NOMO-1 (cell line): ENCODE measurements at regions not wholly inside any gene's neighbourhood (a gene's known extent, or its start where the extent isn't known, plus 50 kb on each side); places are given as distances from the start of the nearest gene placed in this dataset.
A peak's percentile ranks its signal among the peaks of the same experiment; 100 is the strongest.

Experiments
- DNase-seq, 2 experiments: peaks; one replicate each; lab custom pipeline; 2025; ENCODE audit not compliant: unreplicated experiment in 2 of 2; lab: John Stamatoyannopoulos, UW

DNA sequence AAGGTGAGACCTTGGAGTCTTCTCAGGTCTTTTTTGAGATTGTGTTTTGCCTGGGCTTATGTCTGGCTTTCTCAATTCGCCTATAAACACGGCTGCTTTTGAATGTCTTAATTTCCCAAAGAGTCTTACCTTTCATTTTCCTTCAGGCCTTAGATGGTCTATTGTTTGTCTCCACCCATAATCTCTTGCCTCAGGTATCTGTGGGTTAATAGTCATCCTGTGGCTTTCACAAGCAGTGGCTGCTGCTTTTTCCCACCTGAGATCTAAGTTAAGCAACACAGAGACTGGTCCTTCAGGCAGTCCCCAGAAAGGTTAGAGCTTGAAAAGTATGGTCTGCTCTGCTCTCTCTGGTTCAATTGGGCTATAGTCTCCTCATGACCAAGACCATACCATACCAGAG lies 275.3 kb downstream of the INSIG2 start:
- DNase-seq = no peak

DNA sequence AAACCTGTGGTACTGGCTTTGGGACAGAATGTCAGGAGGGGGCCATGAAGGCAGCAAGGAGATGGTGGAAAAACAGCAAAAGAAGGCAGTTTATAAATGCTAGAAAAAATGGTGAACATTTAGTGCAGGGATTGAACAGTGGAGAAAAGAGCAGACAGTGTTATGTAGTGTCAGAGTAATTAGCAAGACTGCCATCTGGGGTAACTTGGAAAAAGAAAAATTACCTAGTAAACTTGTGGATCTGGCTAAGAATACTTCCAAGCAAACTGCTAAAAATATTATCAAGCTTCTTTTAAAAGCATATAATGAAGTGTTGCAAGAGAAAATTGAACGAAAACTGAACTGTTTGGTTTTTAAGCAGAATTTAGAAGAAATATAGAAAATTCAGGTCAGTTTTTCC lies 267.8 kb downstream of the INSIG2 start:
- no peak for DNase-seq

DNA sequence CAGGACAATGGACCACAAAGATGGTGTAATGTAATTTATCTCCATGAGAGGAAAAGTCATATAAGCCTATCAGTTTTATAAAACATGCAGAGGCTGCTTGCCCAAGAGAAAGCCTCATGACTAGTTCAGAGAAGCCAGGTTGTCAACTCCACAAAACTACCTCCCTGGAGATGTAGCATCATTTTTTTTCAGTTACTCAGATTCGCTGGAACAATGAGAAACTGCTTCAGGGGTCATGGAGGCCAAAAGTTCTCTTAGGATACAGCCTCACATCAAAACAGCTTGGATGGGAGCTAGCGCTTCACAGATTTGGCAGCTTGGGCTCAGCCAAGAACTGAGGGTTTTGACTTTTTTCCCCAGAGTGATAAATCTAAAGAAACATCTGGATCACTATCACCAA lies 263.5 kb downstream of the INSIG2 start:
- no peak for DNase-seq

DNA sequence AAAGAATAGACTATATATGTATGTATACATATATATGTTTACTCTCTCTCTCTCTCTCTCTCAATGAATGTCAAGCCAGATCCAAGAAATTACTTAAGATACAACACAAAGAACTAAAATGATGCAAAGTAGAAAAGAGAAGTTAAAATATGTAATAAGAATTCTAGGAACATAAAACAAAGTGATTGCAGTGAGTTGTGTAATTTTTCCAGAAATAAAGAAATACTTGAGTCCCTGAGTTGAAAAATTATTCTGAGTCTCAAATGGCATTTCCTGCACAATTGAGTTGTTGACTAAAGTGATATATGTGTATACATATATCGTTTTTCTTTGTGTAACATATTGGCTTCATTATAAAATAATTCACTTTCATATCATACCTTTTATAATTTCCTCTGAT lies 262.4 kb downstream of the INSIG2 start:
- DNase-seq = no peak

DNA sequence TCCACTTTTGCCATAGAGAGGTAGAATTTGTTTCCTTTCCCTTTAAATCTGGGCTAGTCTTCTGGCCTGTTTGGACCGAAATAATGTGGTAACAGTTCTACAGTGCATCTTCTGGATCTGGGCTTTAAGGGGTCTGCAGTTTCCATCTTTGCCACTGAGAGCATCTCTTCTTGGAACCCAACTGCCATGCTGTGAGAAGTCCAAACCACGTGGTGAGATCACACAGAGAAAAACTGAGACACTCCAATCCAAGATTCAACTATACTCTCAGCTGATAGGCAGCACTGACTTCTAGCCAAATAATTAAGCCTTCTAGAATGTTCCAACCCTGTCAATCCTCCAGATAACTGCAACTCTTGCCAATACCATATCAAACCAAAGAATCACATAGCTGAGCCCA lies 261.1 kb downstream of the INSIG2 start:
- no peak for DNase-seq

DNA sequence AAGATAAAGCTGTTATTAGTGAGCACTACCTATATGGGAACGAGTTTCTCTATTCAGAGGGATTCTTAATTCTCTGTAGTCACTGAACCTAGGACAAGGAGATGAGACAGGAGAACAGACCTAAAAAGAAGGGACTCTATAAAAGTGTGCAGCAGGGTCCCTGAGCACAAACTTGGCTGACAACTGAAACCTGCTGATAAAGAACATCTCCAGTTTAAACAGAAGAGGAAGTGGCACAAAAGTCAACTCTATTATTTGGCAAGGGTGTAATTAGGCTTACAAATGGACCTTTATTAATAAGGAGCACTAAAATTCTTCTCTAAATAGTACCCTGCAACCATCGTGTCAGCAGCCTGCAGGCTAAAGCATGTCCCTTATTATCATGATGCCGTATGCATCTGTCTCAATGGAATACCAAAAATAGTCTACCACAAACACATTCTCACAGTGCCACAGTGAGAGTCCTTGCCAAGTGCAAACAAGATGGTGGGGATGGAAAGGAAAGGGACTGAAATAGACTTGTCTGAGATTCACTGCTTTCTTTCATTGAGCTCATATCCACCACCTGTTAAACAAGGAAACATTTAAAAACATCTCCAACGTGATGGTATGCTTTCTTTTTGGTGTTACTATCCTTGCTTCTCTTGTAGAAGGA lies 260.2 kb downstream of the INSIG2 start:
- peak in 1 of 2 experiments; percentile 25 for DNase-seq

DNA sequence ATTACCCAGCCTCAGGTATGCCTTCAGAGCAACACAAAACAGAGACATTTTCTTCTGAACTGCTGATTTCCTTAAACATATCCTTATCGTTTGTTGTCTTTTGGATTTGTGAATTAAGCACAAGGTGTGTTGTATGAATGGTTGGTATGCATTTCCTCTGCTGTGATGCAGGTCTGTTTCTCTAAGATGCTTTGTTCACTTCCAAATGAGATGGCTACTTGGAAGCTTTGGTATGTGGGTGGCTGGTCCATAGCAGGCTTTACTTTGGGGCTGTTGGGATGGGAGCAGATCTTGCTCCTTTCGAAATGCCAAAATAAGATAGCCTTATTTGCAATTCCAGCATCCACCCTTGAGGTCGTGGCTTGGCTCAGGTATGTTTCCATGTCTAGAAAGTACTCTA lies 257.2 kb downstream of the INSIG2 start:
- no peak for DNase-seq

DNA sequence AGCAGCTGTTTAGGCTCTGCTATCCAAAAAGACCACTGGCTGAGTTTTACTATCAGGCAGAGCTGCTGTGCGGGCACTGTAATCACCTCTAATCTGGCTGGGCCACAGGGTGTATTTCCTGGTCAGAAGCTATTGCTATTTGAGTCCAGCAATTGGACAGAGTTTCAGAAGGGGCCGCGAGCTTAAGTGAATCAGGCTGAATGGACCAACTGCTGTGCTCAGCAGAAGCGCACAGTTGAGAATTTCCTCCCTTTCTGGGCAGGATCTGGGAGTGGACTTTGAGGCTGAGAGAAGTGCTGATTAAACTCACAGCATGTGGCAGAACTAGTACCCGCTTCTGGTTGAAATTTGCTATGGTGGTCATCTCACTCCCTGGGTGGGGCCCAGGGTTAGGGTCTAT lies 251.8 kb downstream of the INSIG2 start:
- no peak for DNase-seq

DNA sequence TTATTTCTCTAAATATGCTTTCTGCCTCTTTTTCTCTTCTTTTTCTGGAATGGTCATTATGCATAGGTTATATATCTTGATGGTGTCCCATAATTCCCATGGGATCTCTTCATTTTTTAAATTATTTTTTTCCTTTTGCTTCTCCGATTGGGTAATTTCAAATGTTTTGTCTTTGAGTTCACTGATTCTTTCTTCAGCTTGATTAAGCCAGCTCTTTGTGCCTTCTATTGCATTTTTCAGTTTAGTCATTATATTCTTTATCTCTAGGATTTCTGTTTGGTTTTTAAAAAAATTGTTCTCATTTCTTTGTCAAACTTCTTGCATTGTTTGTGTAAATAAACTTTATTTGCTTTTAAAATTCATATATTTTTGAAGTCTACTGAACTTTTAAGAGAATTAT lies 251.1 kb downstream of the INSIG2 start:
- no peak for DNase-seq

DNA sequence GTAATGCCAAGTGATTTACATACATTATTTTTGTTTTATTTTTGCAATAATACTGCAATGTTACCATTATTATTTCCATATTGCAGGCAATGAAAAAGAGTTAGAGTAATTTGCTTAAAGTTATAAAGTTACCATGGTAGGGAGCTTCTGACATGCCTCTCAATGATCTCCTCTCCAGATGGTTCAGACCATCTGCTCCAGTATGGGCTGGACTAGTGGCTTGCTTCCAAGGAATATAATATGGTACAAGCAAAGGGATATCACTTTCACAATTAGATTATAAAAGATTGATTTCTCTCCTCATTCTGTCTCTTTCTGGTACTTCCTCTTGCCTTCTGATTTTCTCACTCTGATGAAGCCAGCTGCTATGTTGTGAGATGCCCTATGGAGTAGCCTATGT lies 245.4 kb downstream of the INSIG2 start:
- no peak for DNase-seq

DNA sequence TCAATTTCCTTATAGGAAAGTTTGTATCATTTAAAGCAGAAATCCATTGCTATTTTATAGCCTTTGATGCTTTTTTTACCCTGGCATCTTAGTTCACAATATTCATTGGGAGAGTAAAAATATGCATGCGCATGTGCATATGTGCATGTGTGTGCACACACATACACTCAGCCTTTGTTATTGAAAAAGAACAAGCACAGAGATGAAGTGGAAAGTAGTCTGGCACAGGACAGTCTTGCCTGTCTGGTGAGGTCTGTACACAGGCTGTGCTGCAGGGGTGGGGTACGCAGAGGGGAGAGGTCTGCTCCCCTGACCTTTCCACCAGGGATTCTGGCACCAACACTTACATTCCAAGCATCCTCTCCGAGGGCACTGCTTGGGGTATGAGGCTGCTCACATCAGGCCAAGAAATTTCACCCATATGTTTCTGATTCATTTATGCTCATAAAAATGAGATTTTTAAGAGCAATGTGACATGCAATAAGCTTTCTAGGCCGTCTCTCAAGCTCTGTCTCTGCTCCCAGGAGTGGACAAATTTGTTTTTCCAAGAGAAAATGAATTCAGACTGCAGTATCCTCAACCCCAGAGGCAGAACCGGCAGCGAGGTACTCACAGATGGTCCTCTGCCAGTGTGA lies 237.2 kb downstream of the INSIG2 start:
- no peak for DNase-seq

DNA sequence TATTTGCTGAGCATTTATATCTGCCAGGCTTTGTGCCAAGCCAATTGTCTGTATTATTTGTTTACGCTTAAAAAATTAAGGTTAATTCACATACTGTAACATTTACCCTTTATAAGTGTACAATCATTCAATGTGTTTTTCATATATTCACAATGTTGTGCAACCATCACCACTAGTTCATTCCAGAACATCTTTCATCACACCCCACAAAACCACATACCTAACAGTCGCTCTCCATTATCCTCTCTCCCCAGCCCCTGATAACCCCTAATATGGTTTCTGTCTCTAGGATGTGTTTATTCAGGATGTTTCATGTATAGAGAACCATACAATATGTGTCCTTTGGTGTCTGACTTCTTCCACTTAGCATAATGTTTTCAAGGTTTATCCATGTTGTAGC lies 234.1 kb downstream of the INSIG2 start:
- no peak for DNase-seq

DNA sequence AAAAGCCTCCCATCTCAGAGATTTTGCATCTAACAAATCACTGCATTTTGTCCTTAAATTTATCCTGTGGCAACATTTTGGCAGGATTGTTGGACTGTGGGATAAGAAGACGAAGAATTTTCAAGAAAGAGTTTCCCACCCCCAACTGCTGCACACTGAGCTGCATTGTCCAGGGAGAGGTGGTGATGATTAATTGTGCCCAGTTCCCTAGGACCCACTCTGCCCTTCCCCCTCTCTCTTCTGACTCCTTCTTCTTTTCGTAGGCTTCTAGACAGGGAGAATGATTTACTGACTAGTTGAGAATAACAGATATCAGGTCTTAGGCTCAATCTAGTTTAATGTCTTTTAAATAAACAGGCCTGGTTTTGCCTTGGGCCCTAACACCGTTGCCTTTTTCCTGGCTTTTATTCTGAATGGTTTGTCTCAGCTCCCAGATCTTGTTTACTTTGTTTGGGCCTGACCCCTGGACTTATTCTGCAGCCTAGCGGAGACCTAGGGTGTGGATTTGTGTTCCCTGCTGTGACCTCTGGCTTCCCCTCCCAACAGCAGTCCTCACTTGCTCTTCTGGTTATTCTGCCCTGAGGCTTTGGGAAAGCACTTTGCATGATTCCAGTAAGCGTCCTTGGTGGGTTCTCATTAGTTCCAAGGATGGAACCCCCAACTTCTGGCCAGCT lies 233.3 kb downstream of the INSIG2 start:
- no peak for DNase-seq

DNA sequence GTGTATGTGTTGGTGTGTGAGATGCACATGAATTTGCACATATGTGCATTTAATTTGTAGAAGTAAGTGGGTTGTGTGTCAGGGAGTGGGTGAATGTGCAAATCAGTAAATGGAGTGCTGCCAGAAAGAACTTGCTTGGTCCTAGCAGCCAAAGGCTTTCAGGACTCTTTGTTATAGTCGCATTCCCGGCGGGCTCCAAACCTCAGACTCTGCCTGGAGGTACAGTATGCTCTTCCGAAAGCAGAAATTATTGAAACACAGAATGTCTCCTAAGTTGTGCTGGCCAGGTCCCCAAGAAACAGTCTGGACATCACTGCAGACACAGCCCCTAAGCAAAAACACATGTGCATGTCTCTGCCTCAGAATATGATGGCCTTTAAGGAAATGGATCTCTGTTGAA lies 232.4 kb downstream of the INSIG2 start:
- DNase-seq = no peak

DNA sequence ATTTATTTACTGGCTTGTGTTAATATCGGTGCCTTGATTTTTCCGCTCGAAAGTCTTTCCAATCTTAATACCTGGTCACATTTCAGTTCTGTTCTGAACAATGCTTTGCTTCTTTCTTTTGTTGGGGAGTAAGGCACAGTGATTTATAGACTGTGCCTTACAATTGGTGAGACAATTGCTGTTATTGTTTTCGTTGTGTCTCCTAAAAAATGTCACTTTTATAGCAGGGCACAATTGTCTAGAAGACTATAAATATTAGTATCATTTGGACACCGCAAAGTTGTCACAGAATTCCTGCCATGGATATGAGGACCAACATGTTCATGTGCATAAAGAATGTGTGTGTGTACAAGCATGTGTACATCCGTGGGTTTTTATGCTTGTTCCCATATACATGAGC lies 231.9 kb downstream of the INSIG2 start:
- DNase-seq = no peak

DNA sequence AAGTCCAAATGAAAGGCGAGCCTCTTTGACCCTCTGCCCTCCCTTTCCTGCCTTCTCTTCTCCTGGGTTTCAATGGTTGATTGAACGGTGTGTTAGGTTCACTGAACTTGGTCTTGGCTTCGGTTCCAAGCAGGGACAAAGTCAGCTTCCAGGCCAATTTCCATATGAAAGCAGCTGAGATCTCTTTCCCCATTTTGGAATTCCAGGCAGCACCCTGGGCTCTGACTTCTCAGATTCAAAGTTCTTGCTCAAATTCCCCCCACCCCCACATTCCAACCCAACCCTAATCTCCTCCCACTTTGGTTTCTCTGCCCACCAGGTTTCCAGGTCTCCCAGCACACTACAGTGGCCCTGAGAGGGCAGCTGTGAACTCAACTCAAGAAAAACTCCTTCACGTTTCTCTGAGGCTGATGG lies 231.0 kb downstream of the INSIG2 start:
- DNase-seq = no peak

DNA sequence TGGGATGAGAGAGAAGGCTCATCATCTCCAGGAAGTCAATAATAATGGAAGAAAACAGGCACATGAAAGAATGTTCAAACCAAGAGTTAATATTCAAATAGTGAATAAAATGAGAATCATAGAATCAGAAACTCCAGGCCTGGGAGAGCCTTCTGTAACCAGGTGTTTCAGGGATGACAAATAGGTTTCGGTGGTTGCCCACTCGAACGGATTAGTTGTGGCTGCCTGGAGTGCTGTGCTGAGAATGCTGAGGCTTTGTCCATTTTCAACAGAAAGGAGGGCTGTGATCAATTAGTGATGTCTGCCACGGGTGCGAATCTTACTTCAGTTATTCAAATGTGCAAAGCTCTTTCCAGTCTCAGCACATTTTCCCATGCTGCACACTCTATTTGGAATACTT lies 227.3 kb downstream of the INSIG2 start:
- no peak for DNase-seq

DNA sequence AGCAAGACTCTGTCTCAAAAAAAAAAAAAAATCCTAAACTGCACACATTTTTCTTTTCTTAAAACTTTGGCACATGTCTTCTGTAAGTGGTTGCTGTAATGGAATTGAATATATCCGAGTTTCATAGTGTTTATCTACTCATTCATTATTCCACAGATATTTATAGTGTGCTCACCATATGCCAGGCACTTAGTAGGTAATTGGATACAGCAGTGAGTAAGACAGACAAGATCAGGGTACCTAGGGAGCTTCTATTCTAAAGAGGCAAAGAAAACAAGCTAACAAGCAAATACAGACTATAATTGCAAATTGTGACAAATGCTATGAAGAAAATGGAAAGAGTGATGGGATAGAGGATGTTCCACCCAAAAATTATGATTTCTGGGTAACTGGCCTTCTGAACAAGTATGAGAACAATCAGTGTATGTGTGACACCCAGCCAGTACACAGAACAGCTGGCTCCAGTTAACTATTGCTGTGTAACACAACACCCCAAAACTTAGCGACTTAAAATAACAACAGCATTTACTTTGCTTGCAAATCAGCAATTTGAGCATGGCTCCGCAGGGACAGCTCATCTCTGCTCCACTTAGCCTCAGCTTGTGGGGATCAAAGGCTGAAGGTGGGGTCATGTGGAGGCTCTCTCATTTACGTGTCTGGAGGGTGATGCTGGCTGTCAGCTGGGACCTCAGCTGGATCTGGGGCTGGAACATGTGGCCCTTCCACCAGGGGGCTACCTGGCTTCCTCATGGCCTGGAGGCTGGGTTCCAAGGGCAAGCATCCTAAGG lies 224.9 kb downstream of the INSIG2 start:
- no peak for DNase-seq

DNA sequence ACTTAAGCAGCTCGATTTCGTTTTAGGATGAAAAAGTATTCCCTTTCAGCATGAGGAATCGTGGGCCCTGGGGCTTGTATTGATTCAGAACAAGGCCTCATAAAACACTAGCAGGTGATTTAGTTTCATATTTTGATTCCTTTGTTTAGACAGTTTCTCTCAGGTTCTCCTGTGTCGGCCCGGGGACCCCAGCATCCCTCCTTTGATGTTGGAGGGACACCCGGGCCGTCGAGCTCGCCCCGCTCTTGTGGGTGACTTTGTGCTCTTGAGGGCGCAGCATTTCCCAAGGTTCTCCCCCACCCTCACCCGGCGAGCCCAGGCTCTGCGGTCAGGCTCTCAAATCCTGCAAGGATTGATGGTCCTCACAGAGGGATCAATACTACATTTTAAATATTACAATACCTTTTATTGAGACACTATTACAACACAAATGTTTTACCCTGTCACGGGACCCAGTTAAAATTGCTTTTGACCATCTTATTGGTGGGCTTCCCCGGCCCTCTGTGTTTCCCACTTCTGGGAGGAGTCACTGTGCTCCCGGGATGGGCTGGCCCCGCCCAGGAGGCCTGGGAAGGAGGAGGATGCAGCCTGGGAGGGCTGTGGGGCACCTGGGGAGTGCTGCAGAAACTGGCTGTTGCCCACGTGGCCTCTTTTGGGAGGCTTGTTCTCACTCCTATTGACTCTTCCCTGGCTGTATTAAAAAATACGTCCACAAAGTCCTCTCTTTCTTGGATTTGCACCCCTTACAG lies 222.6 kb downstream of the INSIG2 start:
- peak in 1 of 2 experiments; percentile 25 for DNase-seq

DNA sequence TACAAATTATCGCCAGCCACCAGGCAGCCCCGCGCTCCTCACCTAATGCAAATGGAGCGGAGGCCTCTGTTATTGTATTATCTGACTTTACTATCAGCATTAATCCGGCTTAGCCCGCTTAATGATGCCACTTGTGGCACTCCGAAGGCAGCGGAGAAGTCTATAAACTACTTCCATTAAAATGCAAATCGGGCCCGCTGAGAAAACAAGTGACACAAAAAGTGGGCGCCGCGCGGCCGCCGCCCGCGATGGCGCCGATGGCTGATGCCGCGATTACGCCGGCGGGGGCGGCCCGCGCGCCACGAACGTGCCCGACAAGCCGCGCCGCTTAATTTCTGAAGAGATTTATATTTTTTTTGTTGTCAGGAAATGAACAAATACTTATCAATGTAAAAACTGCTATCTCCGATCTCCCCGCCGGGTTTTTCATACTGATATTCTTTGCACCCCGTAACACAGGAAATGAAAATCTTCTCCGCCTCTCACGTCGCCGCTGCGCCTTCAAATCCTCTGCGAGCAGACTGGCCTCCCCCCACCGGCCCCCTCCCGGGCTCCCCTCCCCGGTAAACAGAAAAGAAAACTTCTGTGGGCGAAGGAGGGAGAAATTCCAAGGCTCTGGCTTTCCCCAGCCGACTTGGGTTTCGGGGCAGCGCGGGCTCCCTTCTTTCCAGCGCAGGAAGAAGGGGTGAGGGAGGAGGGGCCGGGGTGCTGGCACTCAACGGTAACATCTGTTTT lies 221.8 kb downstream of the INSIG2 start:
- peak; percentile 36 to 49 for DNase-seq
